H9 (cell line): ENCODE measurements at regions not wholly inside any gene's neighbourhood (a gene's known extent, or its start where the extent isn't known, plus 50 kb on each side); places are given as distances from the start of the nearest gene placed in this dataset.

Source experiments
- DNase-seq: peaks from one replicate; pipeline ENCODE4 v3.0.0-alpha.2; 2017
- H2AFZ ChIP-seq: one replicate; pipeline ENCODE4 v1.6.1; 2013; ENCODE audit warnings: mild to moderate bottlenecking, low read length, control low read depth, moderate library complexity
- H2AK5ac ChIP-seq: 2 replicates; pipeline ENCODE4 v1.6.1; 2013; ENCODE audit warnings: low read length, control low read depth, mixed read lengths; ENCODE audit not compliant: insufficient read length
- H2BK120ac ChIP-seq: one replicate; pipeline ENCODE4 v1.6.1; 2013; ENCODE audit warnings: low read depth, mild to moderate bottlenecking, low read length, control low read depth, inconsistent platforms; ENCODE audit not compliant: poor library complexity, severe bottlenecking
- H2BK12ac ChIP-seq: 2 replicates; pipeline ENCODE4 v1.6.1; 2013; ENCODE audit warnings: low read length, control low read depth, mixed read lengths, low read depth; ENCODE audit not compliant: insufficient read length
- H2BK15ac ChIP-seq: 2 replicates; pipeline ENCODE4 v1.6.1; 2013; ENCODE audit warnings: low read depth, low read length, control low read depth
- H2BK20ac ChIP-seq: one replicate; pipeline ENCODE4 v1.6.1; 2013; ENCODE audit warnings: low read depth, mild to moderate bottlenecking, low read length, control low read depth, inconsistent platforms; ENCODE audit not compliant: poor library complexity, severe bottlenecking
- H2BK5ac ChIP-seq: 2 replicates; pipeline ENCODE4 v1.6.1; 2013; ENCODE audit warnings: low read length, control low read depth, mixed read lengths; ENCODE audit not compliant: insufficient read length
- H3K14ac ChIP-seq: 2 replicates; pipeline ENCODE4 v1.6.1; 2013; ENCODE audit warnings: low read length, control low read depth; ENCODE audit not compliant: insufficient read depth
- H3K18ac ChIP-seq: 2 replicates; pipeline ENCODE4 v1.6.1; 2013; ENCODE audit warnings: low read depth, mild to moderate bottlenecking, mixed read lengths, low read length, control low read depth; ENCODE audit not compliant: insufficient read length
- H3K23ac ChIP-seq: 2 replicates; pipeline ENCODE4 v1.6.1; 2013; ENCODE audit warnings: low read length, control low read depth, mixed read lengths, low read depth; ENCODE audit not compliant: insufficient read length
- H3K23me2 ChIP-seq: 2 replicates; pipeline ENCODE4 v1.6.1; 2013; ENCODE audit warnings: low read depth, mild to moderate bottlenecking, mixed read lengths, low read length, control low read depth; ENCODE audit not compliant: insufficient read length, poor library complexity, severe bottlenecking
- H3K27ac ChIP-seq: 2 replicates; pipeline ENCODE4 v1.5.1; 2013; ENCODE audit warnings: low read length, control low read depth, mixed read lengths, low read depth; ENCODE audit not compliant: insufficient read length
- H3K27me3 ChIP-seq: 2 replicates; pipeline ENCODE4 v1.6.1; 2013; ENCODE audit warnings: low read length, control low read depth, inconsistent platforms; ENCODE audit not compliant: insufficient read depth
- H3K4ac ChIP-seq: 2 replicates; pipeline ENCODE4 v1.6.1; 2013; ENCODE audit warnings: low read depth, mild to moderate bottlenecking, control low read depth, inconsistent platforms, low read length, moderate library complexity
- H3K4me1 ChIP-seq: 2 replicates; pipeline ENCODE4 v1.6.1; 2013; ENCODE audit warnings: low read length, control low read depth, inconsistent platforms; ENCODE audit not compliant: insufficient read depth
- H3K4me2 ChIP-seq: 2 replicates; pipeline ENCODE4 v1.6.1; 2013; ENCODE audit warnings: low read length, control low read depth, mixed read lengths; ENCODE audit not compliant: insufficient read length, insufficient read depth
- H3K56ac ChIP-seq: 2 replicates; pipeline ENCODE4 v1.6.1; 2013; ENCODE audit warnings: low read depth, mild to moderate bottlenecking, mixed read lengths, low read length, control low read depth; ENCODE audit not compliant: insufficient read length
- H3K79me1 ChIP-seq: 2 replicates; pipeline ENCODE4 v1.6.1; 2013; ENCODE audit warnings: low read depth, mild to moderate bottlenecking, moderate library complexity, low read length, control low read depth, inconsistent platforms; ENCODE audit not compliant: insufficient read depth, poor library complexity, severe bottlenecking
- H3K79me2 ChIP-seq: 2 replicates; pipeline ENCODE4 v1.6.1; 2013; ENCODE audit warnings: low read length, control low read depth, inconsistent platforms; ENCODE audit not compliant: insufficient read depth
- H3K9ac ChIP-seq: 2 replicates; pipeline ENCODE4 v1.6.1; 2013; ENCODE audit warnings: low read length, control low read depth, mixed read lengths; ENCODE audit not compliant: insufficient read length; ENCODE audit errors: extremely low read depth
- H3K9me3 ChIP-seq: one replicate; pipeline ENCODE4 v1.6.1; 2013; ENCODE audit warnings: low read depth, low read length, inconsistent platforms; ENCODE audit not compliant: control insufficient read depth
- H3T11ph ChIP-seq: one replicate; pipeline ENCODE4 v1.6.1; 2013; ENCODE audit warnings: mild to moderate bottlenecking, low read length, control low read depth, inconsistent platforms
- H4K20me1 ChIP-seq: one replicate; pipeline ENCODE4 v1.6.1; 2013; ENCODE audit not compliant: control insufficient read depth, insufficient read length, insufficient read depth
- H4K5ac ChIP-seq: 2 replicates; pipeline ENCODE4 v1.6.1; 2013; ENCODE audit warnings: low read depth, mild to moderate bottlenecking, mixed read lengths, low read length, control low read depth; ENCODE audit not compliant: insufficient read length
- H4K8ac ChIP-seq: replicated peaks from 2 replicates; pipeline ENCODE4 v1.6.1; 2013; ENCODE audit warnings: low read length, control low read depth, mixed read lengths, low read depth; ENCODE audit not compliant: insufficient read length
- H4K91ac ChIP-seq: 2 replicates; pipeline ENCODE4 v1.6.1; 2013; ENCODE audit warnings: low read depth, mild to moderate bottlenecking, moderate library complexity, mixed read lengths, low read length, control low read depth; ENCODE audit not compliant: insufficient read length
- H3K27ac Mint-ChIP-seq, 3 experiments: 2 replicates in 2 of 3; 3 replicates in 1 of 3; pipeline ENCODE4 v1.8.0; 2020 to 2021; ENCODE audit warnings: mixed read lengths in 3 of 3, mild to moderate bottlenecking in 1 of 3, moderate library complexity in 1 of 3
- H3K27me3 Mint-ChIP-seq: 2 replicates; pipeline ENCODE4 v1.8.0; 2021; ENCODE audit warnings: low read depth, mild to moderate bottlenecking, moderate library complexity, mixed read lengths
- H3K36me3 Mint-ChIP-seq, 3 experiments: 2 replicates in 2 of 3; 3 replicates in 1 of 3; pipeline ENCODE4 v1.8.0; 2020 to 2021; ENCODE audit warnings: low read depth in 3 of 3, mixed read lengths in 3 of 3; ENCODE audit not compliant: insufficient read depth in 1 of 3
- H3K4me1 Mint-ChIP-seq, 2 experiments: 2 replicates each; pipeline ENCODE4 v1.8.0; 2020; ENCODE audit warnings: mixed read lengths in 2 of 2
- H3K4me3 Mint-ChIP-seq, 2 experiments: 2 replicates in 1 of 2; 3 replicates in 1 of 2; pipeline ENCODE4 v1.8.0; 2020 to 2021; ENCODE audit warnings: mild to moderate bottlenecking in 2 of 2, mixed read lengths in 2 of 2, moderate library complexity in 1 of 2
- H3K9me3 Mint-ChIP-seq, 2 experiments: 2 replicates in 1 of 2; 3 replicates in 1 of 2; pipeline ENCODE4 v1.8.0; 2020; ENCODE audit warnings: mild to moderate bottlenecking in 2 of 2, mixed read lengths in 2 of 2, moderate library complexity in 1 of 2
- CTCF ChIP-seq: fragments of 200-600 bp; sonication (generic); conservative IDR thresholded peaks from 3 replicates; pipeline ENCODE4 v1.8.0; 2021; ENCODE audit warnings: antibody characterized with exemption, mild to moderate bottlenecking
- WGBS: extraction: QIAGEN DNeasy Blood & Tissue Kit; methylation state at CpG from one replicate; pipeline ENCODE4 v1.1.7; 2013; ENCODE audit warnings: missing lambda C conversion rate, low lambda C conversion rate, mixed read lengths; ENCODE audit not compliant: insufficient read length; ENCODE audit errors: extremely low coverage; 5-methylcytosine and 5-hydroxymethylcytosine counted together

- Histone ChIP-seq H2BK15ac (no peak overlapping the region), H3K4me1 (no peaks in the 10 kb centered on the region), H4K5ac (no peak overlapping the region), H2BK120ac (no peak overlapping the region), H2BK20ac (no peak overlapping the region), H3K4ac (no peak overlapping the region), H4K20me1 (no peaks in the 10 kb centered on the region), H4K8ac (no peak overlapping the region), H3K9ac (no peak overlapping the region), H2BK12ac (no peak overlapping the region), H3K27ac (no peak overlapping the region), H3K4me2 (no peak overlapping the region), H3K56ac (no peak overlapping the region), H3K23me2 (no peaks in the 10 kb centered on the region), H4K91ac (no peak overlapping the region), H3K27me3 (no peaks in the 10 kb centered on the region), H2BK5ac (no peak overlapping the region), H3K79me2 (no peaks in the 10 kb centered on the region), H3T11ph (no peak overlapping the region), H3K79me1 (no peaks in the 10 kb centered on the region), H2AFZ (no peak overlapping the region), H3K23ac (no peak overlapping the region), H3K18ac (no peak overlapping the region), H3K14ac (no peak overlapping the region), H3K9me3 (no peaks in the 10 kb centered on the region), H2AK5ac (no peak overlapping the region)
- peaks cover 3% of the 10 kb centered on the region; the same call in 1 of the 2 replicates for H3K27me3 Mint-ChIP-seq
- H3K4me1 Mint-ChIP-seq = peaks cover 0 to 4% of the 10 kb centered on the region in 2 experiments; a peak in 1 of 4 replicates
- no peak overlapping the region for H3K27ac Mint-ChIP-seq
- H3K9me3 Mint-ChIP-seq = peaks cover 0 to 3% of the 10 kb centered on the region in 2 experiments; a peak in 2 of 5 replicates
- H3K36me3 Mint-ChIP-seq = peaks cover 0 to 3% (median 0%) of the 10 kb centered on the region in 3 experiments; a peak in 2 of 7 replicates
- WGBS = no CpG with 5 or more reads among the region's 3 CpGs
- TF ChIP-seq CTCF = no peak
- H3K4me3 Mint-ChIP-seq = no peak overlapping the region
- no peak for DNase-seq
These were observed 177.6 kb upstream of the SETMAR start for GRCh38 chr3:4125576-4125975.
